ENCODE measurements at regions not wholly inside any gene's neighbourhood (a gene's known extent, or its start where the extent isn't known, plus 50 kb on each side); places are given as distances from the start of the nearest gene placed in this dataset.

DNA sequence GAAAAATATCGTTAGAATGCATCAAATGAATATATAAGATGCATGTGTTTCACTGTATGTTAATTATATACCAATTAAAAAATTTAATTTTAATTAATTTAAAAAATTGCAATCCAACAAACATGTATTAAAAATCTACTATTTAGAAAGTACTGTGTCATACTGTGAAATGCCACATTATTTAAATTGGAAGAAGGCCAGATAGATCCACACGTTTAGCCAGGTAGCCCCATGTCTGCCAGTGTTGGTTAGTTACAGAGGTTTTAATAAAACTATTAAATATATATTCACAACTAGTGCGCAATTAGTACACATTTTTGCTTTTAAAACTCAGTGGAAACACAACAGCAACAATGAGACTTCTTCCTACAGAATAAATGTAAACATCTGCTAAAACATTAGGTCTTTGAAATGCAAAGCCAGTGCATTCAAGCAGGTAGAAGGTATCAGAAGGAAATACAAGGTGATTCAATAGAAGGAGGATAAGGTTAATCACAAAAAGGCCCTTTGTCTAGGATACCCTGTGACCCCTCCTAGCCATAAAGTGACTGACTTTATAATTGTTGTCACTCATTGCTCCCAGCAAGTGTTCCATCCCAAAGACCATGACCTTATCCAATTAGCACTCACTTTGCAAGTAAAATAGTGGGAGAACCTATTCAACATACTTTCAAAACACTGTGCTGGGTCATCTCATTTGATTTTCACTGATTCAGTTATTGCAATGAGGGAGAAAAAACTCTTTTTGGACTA is 211.5 kb downstream of the TTLL7 start:
- WGBS, 2 donors: 67 to 84% methylated on average over 3 of the region's 3 CpGs
- Histone ChIP-seq H3K36me3 (no peaks in the 10 kb centered on the region), H3K9me3 (peaks cover 0 to 3% (median 0%) of the 10 kb centered on the region in 4 donors), H3K27ac (no peak overlapping the region), H3K4me3 (no peak overlapping the region), H3K27me3 (no peaks in the 10 kb centered on the region), H3K4me1 (no peaks in the 10 kb centered on the region)
- intact Hi-C loops (cut with DNase I): no loop called here
- TF ChIP-seq POLR2A (IDR thresholded peaks at IDR 0.05) (no peak), EP300 (IDR thresholded peaks at IDR 0.05) (no peak), POLR2AphosphoS5 (IDR thresholded peaks at IDR 0.05) (no peak)
- TF ChIP-seq, protein P1, sequence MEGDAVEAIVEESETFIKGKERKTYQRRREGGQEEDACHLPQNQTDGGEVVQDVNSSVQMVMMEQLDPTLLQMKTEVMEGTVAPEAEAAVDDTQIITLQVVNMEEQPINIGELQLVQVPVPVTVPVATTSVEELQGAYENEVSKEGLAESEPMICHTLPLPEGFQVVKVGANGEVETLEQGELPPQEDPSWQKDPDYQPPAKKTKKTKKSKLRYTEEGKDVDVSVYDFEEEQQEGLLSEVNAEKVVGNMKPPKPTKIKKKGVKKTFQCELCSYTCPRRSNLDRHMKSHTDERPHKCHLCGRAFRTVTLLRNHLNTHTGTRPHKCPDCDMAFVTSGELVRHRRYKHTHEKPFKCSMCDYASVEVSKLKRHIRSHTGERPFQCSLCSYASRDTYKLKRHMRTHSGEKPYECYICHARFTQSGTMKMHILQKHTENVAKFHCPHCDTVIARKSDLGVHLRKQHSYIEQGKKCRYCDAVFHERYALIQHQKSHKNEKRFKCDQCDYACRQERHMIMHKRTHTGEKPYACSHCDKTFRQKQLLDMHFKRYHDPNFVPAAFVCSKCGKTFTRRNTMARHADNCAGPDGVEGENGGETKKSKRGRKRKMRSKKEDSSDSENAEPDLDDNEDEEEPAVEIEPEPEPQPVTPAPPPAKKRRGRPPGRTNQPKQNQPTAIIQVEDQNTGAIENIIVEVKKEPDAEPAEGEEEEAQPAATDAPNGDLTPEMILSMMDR (IDR thresholded peaks at IDR 0.05): no peak
- no peak for DNase-seq

DNA sequence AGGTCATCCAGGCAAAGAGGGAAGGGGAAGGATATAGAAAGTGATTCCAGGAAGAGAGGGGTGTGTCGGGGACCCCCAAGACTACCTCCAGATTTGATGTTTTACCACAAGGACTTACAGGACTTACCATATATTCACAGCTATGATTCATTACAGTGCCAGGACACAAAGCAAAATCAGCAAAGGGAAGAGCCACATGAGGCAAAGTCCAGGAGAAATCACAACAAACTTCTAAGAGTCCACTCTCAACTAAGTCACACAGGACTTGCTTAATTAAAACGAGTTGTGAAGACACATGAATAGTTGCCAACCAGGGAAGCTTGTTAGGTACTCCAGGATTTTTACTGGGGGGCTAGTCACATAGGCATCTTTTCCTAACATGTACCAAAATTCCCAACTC is 217.3 kb downstream of the TTLL7 start:
- Histone ChIP-seq H3K9me3 (peaks cover 0 to 5% (median 0%) of the 10 kb centered on the region in 4 donors), H3K4me1 (no peaks in the 10 kb centered on the region), H3K27ac (no peak overlapping the region), H3K27me3 (no peaks in the 10 kb centered on the region), H3K36me3 (no peaks in the 10 kb centered on the region), H3K4me3 (no peak overlapping the region)
- TF ChIP-seq POLR2AphosphoS5 (IDR thresholded peaks at IDR 0.05): no peak
- TF ChIP-seq, protein P1 (IDR thresholded peaks at IDR 0.05): no peak
- no peak for TF ChIP-seq EP300 (IDR thresholded peaks at IDR 0.05)
- TF ChIP-seq POLR2A (IDR thresholded peaks at IDR 0.05): no peak
- WGBS, 2 donors: 70 to 84% methylated on average over 2 of the region's 2 CpGs
- intact Hi-C loops (cut with DNase I): no loop called here
- DNase-seq: no peak

DNA sequence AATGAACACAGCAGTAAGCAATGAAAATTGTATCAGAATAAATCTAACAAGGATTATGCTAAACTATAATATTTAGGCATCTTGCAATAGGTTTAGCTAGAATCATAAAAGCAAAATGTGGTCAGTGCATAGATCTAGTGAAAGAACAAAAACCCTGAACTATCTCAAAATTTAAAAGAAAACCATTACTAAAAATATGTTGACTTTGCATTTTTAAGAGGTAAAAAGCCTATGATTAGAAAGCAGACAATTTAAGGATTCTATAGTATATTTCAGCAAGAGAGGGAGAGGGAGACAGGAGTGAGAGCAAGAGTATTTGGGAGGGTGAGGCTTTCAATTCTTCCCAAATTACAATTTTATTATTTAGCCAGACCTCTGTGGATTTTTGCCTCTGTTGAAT is 219.4 kb downstream of the TTLL7 start:
- Histone ChIP-seq H3K27me3 (no peaks in the 10 kb centered on the region), H3K4me3 (no peak overlapping the region), H3K4me1 (no peaks in the 10 kb centered on the region), H3K36me3 (no peaks in the 10 kb centered on the region), H3K27ac (no peak overlapping the region), H3K9me3 (peaks cover 0 to 5% (median 0%) of the 10 kb centered on the region in 4 donors)
- no peak for DNase-seq
- no peak for TF ChIP-seq EP300 (IDR thresholded peaks at IDR 0.05)
- no peak for TF ChIP-seq POLR2AphosphoS5 (IDR thresholded peaks at IDR 0.05)
- TF ChIP-seq POLR2A (IDR thresholded peaks at IDR 0.05): no peak
- TF ChIP-seq, protein P1 (IDR thresholded peaks at IDR 0.05): no peak
- intact Hi-C loops (cut with DNase I): no loop called here

DNA sequence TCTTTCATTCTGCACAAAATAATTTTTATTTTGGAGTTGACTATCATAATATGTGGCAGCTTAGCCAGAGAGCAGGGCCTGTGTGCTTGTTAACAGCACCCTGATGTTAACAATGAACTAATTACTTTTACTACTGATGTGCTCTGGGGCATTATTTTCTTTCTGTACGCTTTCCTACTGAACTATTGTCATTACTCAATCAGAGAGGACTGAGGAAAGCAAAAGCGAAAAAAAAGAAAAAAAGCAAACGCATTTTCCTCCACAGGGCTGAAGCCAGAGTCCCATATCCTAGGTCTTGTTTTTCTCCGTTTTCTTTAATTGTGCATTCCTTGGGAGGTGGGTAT is 221.2 kb downstream of the TTLL7 start:
- Histone ChIP-seq H3K9me3 (peaks cover 0 to 2% (median 0%) of the 10 kb centered on the region in 4 donors), H3K27me3 (no peaks in the 10 kb centered on the region), H3K27ac (no peak overlapping the region), H3K4me3 (no peak overlapping the region), H3K4me1 (no peaks in the 10 kb centered on the region), H3K36me3 (no peaks in the 10 kb centered on the region)
- DNase-seq: no peak
- TF ChIP-seq POLR2AphosphoS5 (IDR thresholded peaks at IDR 0.05) (no peak), EP300 (IDR thresholded peaks at IDR 0.05) (no peak), POLR2A (IDR thresholded peaks at IDR 0.05) (no peak)
- TF ChIP-seq, protein P1 (IDR thresholded peaks at IDR 0.05): no peak
- intact Hi-C loops (cut with DNase I): no loop called here
- WGBS, 2 donors: 88 to 89% methylated on average over 4 of the region's 4 CpGs
